GM13977 (cell line): ENCODE measurements at regions not wholly inside any gene's neighbourhood (a gene's known extent, or its start where the extent isn't known, plus 50 kb on each side); places are given as distances from the start of the nearest gene placed in this dataset.

ENCODE experiments used
- DNase-seq: peaks from one replicate; pipeline ENCODE4 v3.0.0; 2012; ENCODE audit warnings: low spot score
- in situ Hi-C: fragments of 300-500 bp; cut with MboI; formaldehyde crosslinking; loops from one replicate; pipeline ENCODE4 v1.12.0; 2022; ENCODE audit warnings: low sequenced_read_pairs, low pct_unique_long_range_greater_than_20kb, mixed read lengths, inconsistent platforms; ENCODE audit not compliant: unreplicated experiment
- TF ChIP-seq, protein P1 (sequence below): IDR thresholded peaks from 2 replicates; pipeline ENCODE4 v1.5.1; 2012; ENCODE audit warnings: mild to moderate bottlenecking, control low read depth; ENCODE audit not compliant: insufficient read depth; ENCODE audit errors: extremely low read depth, missing control alignments

DNA sequence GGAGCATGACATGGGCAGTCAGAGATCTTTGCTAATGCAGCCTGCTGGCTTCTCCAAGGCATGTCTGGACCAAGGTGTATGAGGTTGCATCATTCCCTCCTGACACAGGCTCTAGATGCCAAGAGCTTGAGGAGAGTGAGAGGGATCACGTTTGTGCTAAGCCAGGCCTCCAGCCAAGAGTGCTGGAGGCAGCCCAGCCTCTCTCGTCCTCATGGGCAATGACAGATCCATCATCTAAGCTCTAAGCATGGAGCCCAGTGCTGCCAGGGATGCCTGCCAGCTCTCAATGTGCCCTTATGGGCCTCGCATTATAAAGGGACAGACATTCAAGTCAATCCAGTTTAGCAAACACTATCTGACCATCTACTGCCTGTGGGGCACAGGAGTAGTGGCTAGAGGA is 136.3 kb upstream of the VSTM2B start:
- TF ChIP-seq, protein P1, sequence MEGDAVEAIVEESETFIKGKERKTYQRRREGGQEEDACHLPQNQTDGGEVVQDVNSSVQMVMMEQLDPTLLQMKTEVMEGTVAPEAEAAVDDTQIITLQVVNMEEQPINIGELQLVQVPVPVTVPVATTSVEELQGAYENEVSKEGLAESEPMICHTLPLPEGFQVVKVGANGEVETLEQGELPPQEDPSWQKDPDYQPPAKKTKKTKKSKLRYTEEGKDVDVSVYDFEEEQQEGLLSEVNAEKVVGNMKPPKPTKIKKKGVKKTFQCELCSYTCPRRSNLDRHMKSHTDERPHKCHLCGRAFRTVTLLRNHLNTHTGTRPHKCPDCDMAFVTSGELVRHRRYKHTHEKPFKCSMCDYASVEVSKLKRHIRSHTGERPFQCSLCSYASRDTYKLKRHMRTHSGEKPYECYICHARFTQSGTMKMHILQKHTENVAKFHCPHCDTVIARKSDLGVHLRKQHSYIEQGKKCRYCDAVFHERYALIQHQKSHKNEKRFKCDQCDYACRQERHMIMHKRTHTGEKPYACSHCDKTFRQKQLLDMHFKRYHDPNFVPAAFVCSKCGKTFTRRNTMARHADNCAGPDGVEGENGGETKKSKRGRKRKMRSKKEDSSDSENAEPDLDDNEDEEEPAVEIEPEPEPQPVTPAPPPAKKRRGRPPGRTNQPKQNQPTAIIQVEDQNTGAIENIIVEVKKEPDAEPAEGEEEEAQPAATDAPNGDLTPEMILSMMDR, result no peak
- in situ Hi-C loops, result no loop called here
- no peak for DNase-seq

DNA sequence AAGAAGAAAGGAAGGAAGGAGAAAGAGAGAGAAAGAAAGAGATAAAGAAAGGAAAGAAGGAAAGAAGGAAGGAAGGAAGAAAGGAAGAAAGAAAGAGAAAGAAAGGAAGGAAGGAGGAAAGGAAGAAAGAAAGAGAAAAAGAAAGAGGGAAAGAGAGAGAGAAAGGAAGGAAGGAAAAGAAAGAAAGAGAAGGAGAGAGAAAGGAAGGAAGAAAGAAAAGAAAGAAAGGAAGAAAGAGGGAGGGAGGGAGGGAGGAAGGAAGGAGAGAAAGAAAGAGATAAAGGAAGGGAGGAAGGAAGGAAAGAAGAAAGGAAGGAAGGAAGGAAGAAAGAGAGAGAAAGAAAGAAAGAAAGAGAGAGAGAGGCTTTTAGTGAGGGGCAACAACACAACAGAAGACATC is 135.1 kb upstream of the VSTM2B start:
- TF ChIP-seq, protein P1, result no peak
- in situ Hi-C loops, result no loop called here

GRCh38 chr19:29393915-29394460 is 131.8 kb upstream of the VSTM2B start:
- DNase-seq, result no peak
- in situ Hi-C loops, result no loop called here
- TF ChIP-seq, protein P1, result no peak

More for the DNA sequence above, 135.1 kb upstream of the VSTM2B start:
- DNase-seq, result no peak

DNA sequence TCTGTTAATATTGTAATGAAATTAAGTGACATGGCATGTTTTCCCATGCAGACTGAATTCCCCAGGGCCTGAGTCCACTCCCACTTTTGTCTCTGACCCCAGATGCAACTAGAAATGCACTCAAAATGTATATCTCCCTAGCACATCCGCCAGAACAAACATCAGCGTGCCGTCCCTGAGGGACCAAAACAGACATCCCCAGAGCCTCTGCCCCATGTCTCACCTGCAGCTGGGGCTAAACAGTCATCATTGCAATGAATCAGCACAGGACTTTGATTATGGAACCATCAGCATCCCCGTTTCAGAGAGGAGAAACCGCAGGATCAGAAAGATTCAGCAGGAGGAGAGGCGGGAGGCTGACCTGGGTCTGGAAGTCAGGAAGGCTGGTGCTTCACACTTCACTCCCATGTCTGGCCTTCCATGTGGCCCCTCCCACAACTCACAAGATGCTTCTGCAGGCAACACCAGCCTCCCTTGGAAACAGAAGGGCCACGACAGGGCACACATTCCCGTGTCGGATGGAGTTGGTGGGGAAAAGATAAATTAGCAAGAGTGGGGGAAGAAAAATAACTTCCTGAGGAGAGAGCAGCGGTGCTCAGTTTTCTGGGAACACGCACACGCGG is 130.6 kb upstream of the VSTM2B start:
- in situ Hi-C loops, result no loop called here
- no peak for DNase-seq
- TF ChIP-seq, protein P1, result no peak

- DNase-seq, result no peak
- TF ChIP-seq, protein P1, result no peak
- in situ Hi-C loops, result no loop called here
Measured at GRCh38 chr19:29395734-29396414, 129.9 kb upstream of the VSTM2B start.

- no peak for DNase-seq
- in situ Hi-C loops, result no loop called here
- TF ChIP-seq, protein P1, result no peak
Measured at GRCh38 chr19:29396925-29397324, 128.9 kb upstream of the VSTM2B start.
